GM12873 (cell line): ENCODE measurements at regions not wholly inside any gene's neighbourhood (a gene's known extent, or its start where the extent isn't known, plus 50 kb on each side); places are given as distances from the start of the nearest gene placed in this dataset.
A peak's percentile ranks its signal among the peaks of the same experiment; 100 is the strongest.

Experiments used
- TF ChIP-seq, protein P1 (sequence below): IDR thresholded peaks from 2 replicates; pipeline ENCODE4 v1.5.1; 2012; ENCODE audit warnings: low read depth, mild to moderate bottlenecking, moderate library complexity, low read length, control low read depth; ENCODE audit not compliant: insufficient read depth; ENCODE audit errors: missing control alignments

DNA sequence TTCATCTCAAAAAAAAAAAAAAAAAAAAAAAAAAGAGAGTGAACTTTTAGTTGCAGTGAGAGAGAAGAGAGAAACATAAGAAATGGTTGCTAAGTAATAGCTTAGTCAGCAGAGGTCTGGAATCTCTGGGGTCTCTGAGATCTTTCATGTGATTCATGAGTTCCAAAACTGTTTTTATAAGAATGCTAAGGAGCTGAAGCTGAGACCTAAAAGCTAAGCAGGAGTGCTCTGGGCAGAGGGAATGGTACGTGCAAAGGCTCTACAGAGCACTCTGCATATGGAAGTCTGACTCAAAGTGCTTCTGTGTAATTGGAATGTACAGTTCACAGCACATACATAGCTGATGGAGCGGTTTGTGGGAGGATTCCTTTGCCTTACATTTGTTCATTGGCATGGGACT is 66.3 kb upstream of the LRIG1 start:
- TF ChIP-seq, protein P1, sequence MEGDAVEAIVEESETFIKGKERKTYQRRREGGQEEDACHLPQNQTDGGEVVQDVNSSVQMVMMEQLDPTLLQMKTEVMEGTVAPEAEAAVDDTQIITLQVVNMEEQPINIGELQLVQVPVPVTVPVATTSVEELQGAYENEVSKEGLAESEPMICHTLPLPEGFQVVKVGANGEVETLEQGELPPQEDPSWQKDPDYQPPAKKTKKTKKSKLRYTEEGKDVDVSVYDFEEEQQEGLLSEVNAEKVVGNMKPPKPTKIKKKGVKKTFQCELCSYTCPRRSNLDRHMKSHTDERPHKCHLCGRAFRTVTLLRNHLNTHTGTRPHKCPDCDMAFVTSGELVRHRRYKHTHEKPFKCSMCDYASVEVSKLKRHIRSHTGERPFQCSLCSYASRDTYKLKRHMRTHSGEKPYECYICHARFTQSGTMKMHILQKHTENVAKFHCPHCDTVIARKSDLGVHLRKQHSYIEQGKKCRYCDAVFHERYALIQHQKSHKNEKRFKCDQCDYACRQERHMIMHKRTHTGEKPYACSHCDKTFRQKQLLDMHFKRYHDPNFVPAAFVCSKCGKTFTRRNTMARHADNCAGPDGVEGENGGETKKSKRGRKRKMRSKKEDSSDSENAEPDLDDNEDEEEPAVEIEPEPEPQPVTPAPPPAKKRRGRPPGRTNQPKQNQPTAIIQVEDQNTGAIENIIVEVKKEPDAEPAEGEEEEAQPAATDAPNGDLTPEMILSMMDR, result no peak

DNA sequence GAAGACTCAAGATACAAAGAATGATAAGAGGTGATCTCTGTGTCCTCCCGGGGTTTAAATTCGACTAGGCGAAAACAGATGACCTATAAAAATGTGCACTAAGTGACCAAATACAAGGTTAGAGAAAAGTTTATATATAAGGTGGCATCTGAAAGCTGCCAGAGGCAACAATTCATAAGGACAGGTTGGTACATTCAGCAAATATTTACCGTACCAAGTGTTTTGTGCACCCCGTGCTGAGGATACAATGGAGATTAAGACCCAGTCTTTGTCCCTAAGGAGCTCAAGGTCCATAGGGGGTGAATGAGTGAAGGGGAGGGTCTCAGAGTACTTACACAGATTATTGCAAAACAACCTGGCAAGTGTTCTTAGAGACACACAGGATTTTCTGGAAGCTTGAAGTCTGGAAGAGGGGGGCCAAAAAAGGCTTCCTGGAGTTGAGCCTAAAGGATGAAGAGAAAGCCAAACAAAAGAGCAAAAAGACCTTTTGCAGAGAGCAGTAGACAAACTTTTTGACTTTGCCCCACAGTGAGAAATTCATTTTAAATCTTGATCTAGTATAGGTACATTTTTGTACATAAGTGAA is 71.4 kb upstream of the LRIG1 start:
- TF ChIP-seq, protein P1, result no peak

DNA sequence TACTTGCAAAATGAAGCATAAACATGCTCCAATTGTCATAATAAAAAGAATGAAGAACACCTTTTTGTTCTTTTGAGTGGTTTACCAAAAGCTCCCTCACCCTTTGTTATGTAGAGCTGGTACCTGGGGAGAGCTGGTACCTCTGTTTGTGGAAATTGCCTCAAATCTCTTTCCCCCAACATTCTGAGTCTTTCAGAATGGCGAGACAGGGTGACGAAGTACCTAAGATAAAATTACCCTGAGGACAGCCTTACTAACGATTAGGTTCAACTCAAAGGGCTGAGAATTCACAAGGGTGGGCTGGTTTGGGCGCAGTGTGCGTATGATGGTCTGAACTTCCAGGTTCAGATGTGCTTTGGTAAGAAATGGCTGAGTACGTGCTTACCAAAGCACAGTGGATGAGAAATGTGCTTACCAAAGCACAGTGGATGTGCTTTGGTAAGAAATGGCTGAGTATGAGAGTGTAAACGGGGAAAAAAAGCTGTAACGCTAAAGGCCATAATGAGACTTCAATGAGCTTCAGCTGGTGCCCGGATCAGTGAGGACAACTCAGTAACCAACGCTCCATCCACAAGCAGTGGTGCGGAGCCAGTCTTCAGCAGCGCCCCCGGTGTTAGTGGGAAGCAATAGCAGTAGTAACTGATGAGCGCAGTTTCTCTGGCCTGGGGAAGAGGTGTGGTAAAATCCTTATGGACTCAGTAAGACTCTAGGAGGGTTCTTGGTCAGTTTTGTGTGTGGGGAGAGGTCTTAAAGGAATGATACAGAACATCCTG is 72.3 kb upstream of the LRIG1 start:
- TF ChIP-seq, protein P1, result peak; percentile 40

DNA sequence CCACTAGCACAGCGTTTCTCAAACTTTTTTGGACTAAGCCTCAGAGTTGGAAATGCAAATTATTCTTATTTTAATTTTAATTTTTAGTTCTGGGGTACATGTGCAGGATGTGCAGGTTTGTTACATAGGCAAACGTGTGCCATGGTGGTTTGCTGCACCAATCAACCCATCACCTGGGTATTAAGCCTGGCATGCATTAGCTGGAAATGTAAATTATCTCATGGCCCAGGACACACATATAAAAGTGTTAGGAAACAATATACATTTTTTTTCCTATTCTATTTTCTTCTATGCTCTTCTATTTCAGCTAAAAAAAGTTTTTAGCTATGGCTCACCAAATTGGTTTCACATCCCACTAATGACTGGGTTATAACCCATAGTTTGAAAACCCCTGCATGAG is 73.3 kb upstream of the LRIG1 start:
- TF ChIP-seq, protein P1, result no peak

DNA sequence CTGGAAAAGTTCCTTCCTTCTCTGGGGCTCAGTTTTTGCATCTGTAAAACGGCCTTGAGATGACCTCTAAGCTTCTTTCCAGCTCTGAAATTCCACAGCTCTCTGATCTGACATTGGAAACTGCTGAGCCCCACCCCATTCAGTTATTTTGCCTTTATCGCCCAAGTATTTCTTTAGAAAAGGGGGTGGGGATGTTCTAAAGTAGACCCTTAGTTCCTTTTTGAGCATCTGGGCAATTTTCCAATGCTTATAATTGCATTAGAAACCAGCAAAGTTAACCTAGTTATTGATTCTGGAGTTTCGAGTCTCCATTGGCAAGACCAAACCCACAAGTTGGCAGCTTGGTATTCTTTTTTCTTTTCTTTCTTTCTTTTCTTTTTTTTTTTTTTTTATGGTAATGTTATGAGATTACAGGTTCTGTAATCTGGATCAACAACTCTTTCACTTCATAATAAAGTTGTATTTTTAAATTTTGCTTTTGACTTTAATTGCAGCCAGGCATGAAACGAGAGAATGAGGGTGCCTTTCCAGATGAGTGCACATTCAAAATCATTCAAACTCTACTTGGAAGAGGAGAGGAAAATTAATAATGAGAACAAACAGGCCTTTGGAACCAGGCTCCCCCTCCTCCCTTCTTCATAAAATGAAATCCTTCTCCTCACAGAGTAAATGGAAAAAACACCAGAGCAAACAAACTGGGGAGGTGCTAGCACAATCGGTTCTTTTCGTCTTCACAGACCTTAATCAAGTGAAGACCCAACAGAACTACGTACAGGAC is 76.8 kb upstream of the LRIG1 start:
- TF ChIP-seq, protein P1, result no peak

DNA sequence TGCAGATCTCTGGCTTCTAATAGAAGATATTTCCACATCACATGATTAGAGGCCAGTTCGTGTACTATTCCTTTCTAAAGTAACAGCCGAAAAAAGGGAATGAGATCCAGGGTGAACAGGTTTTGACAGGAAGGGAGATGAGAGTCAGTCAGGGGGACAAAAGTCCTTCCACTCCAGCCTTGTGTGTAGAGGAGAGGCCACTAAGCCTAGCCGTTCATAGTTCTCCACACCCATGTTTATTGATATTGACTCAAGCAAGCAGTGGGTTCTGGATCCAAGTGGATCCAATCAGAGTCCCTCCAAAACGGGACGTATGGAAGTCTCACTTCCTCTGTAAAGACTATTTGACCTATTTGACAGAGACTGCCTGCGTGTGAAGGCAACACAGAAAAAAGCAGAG is 80.4 kb upstream of the LRIG1 start:
- TF ChIP-seq, protein P1, result no peak
